Activated CD4-positive, alpha-beta T cell treated with anti-CD3 and anti-CD28 coated beads, Interleukin-2, amount 50 U/mL, for 4 hours (primary cell): ENCODE measurements at regions not wholly inside any gene's neighbourhood (a gene's known extent, or its start where the extent isn't known, plus 50 kb on each side); places are given as distances from the start of the nearest gene placed in this dataset.
"Not testable (repeated sequence)": the region's sequence is repeated elsewhere in the genome, so short reads cannot be mapped to it uniquely, and the experiment has no call there.

ENCODE experiments used
- DNase-seq, 2 experiments: peaks; one replicate each; pipeline ENCODE4 v3.0.0-alpha.2; 2020

DNA sequence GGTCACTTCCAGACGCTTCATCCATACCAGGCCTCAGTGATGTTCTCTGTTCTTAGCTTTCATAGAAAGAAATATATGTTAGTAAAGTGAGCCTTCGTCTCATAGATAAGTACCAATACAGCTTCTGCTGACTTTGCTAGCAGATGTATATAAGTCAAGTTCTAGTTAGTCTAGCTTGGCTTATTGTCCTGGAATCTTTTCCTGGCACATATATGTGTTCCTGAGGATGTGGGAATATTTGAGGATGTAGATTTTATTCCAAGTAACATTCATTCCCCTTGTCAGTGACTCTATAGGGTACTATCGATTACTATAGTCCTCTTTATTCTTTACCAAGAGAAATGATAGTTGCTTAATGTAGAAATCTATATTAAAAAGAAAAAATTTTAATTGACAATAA is 135.2 kb upstream of the FAM9C start:
- DNase-seq: no peak

GRCh38 chrX:13179100-13179499 is 134.7 kb upstream of the FAM9C start:
- DNase-seq: no peak

- DNase-seq: no peak
Observed at GRCh38 chrX:13177921-13178566, 133.6 kb upstream of the FAM9C start.

GRCh38 chrX:13175056-13175455 is 130.6 kb upstream of the FAM9C start:
- DNase-seq: no peak

GRCh38 chrX:13170966-13171558 is 126.6 kb upstream of the FAM9C start:
- DNase-seq: no peak

DNA sequence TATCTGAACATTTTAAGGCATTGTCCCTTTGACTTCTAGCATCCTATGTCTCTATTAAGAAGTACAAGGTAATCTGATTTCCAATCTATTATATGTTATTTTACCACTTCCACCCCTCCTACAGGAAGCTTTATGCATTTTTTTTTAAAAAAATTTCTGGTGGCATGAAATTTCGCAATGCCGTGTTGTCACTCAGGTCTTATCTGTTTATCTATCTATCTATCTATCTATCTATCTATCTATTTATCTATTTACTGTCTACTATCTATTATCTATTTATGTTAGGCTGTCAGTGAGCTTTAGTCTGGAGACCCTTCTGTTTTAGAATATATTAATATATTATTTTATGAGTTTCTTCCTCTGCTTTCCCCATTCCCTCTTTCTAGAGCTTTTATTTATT is 125.3 kb upstream of the FAM9C start:
- no peak for DNase-seq

GRCh38 chrX:13168269-13168668 is 123.8 kb upstream of the FAM9C start:
- no peak for DNase-seq

DNA sequence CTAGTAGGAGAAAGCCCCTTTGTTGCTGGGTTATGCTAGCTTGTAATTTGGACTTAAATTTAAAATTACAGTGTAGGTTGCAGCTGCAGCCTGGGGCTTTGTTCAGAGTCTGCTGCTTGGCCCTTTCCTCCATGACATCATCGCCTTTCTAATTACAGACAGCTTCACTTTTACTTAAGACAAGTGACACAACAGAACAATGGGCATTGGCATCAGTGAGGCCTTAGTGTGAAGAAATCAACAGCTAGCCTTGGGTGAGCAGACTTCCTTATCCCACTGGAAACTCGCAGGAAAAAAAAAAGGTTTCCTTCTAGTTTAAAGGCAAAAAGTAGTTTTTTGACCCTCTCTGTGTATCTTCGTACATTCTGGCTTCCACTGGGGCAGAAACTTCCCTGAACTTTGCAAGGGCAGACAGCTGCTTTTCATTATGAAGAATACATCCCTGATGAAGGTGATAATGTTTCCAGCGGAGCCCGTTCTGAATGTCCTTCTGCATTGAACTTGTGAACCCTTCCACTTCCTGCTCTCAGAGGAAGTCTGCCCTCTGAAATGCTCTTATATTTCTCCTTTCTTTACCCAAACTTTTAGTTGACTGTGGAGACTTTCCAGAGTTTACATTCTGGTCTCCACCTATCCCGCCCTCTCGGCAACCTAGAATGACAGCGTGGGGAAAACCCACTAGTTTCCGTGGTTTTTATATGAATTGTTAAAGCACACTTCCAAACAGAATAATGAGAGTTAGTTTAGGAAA is 123.2 kb upstream of the FAM9C start:
- DNase-seq: no peak

- DNase-seq: no peak
Observed at GRCh38 chrX:13165266-13166189, 121.1 kb upstream of the FAM9C start.

DNA sequence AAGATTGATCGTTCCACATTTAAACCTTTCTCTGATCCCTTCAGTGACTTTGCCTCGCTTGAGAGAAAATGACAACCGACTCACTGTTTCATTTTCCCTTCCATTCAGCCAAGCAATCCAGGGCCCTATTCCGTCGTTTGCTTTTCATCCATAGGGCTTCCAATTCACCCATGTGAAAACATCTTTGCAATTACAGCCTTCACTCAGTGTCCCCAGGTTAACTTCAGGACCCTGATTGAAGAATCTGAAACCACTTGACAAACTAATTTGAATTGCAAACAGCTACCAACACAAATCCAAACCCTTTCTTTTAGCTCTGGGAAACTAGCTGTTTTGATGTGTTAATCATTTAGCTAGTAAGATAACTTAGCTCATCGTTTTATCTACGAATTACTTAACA is 120.2 kb upstream of the FAM9C start:
- no peak for DNase-seq

DNA sequence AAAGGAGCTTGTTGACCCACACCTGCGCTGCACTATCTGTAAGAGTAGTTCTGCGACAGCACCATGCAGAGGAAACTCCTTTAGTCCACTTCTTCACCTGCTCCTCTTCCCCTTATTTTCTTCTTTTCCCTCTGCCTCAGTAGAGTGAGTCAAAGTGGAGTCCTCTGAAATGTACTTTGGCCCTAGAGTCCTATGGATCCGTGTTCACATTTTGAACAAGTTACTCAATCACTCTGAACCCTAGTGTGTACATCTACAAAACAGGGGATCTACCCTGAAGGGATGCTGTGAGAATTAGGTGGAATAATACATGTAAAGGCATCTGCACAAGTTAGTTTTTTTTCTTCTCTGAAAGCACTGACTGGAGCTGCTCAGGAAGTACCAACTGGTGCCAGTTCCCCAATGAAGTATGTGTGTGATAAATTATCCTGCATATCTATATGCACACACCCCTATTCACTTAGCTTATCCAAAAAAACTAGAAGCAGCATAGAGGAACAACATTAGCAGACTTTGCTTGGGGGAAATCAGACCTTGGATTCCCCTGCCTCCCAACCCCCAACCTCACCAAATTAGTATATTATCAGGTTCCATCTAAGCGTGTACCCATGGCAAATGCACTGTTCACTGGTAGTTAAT is 118.5 kb upstream of the FAM9C start:
- DNase-seq: no peak

DNA sequence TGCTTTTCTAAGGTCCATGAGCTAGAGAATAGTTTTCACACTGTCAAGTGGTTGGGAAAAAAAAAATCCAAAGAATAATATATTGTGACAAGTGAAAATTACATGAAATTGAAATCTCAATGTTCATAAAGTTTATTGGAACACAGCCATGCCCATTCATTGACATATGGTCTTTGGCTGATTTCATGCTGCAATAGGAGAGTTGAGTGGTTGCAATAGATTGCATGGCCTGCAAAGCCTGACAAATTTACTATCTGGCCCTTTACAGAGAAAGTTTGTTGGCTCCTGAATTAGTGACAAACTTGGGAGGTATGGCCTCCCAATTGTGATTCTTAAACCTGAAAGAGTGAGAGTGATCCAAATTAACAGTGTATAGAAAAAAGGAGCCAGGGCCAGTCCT is 115.5 kb upstream of the FAM9C start:
- no peak for DNase-seq

- no peak for DNase-seq
Observed at GRCh38 chrX:13158911-13159310, 114.5 kb upstream of the FAM9C start.

GRCh38 chrX:13155550-13155949 is 111.1 kb upstream of the FAM9C start:
- DNase-seq: not testable (repeated sequence)

DNA sequence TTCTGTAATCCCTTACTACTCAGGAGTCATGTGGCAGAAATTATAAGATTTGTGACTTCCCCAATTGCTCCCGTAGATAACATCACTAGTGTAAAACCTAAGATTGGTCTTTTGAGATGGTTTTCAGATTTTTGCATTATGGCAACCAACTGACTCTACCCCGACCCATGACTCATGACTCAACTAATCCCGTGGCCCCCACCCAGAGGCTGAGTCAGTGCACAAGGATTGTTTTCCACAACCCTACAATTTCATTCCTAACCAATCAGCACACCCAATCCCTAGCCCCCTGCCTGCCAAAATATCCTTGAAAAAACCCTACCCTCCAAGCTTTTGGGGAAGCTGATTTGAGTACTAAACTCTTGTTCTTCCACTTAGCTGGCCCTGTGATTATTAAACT is 109.4 kb upstream of the FAM9C start:
- no peak for DNase-seq

DNA sequence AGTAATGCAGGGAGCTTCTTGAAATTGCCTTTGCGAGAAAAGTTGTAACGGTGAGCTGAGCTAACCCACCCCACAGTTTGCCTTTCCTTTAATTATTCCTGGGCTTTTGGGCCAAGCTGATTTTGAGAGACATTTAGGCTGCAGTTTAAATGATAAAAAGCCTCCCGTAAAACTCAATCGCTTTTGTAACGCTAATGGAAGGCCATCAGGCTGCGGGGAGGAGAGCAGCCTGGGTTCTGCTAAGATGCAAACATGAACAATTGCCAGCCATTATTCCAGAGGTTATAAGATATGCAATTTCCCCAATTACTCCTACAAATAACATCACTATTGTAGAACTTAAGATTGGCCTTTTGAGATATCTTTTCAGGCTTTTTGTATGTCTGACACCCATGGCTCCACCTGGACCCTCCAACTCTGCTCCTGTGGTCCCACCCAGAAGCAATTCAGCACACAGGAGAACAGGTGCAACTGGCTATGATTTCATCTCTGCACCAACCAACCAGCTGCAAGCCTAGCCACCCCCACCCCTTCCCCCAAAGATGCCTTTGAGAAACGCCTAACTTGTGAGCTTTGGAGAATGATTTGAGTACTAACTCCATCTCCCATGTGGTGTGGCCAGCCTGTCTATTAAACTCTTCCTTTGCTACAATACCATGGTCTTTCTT is 108.2 kb upstream of the FAM9C start:
- no peak for DNase-seq

DNA sequence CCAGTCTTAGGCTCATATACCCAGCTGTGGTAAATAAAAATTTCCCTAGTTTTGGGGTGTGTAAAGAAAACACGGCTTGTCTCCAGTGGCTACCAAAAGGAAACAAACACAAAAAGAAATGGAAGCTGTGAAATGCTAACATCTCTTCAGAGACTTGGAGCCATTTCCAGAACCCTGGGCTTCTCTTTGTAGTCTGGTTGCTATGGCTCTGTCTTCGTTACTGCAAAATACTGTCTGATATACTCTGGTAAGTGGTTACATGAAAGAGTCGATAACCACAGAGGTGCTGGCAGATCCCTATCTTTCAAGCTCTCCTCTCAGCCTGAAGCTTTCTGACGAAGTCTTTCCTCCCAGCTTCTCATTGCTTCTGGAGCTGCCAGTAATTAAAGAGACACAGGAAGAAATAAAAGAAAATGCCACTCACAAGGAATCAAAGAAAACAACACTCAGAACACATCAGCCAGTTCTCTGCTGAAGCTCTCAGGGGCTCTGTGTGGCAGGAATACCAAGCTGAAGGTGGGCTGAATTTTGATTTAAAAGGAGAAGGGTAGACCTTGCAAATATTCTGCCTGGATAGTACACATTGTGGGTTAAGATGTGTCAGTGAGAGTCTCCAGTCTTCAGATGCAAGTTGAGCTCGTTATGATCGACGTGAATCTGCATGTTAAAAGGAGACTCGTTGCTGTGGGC is 107.6 kb upstream of the FAM9C start:
- peak in 1 of 2 experiments; percentile 17 for DNase-seq

GRCh38 chrX:13149702-13150350 is 105.4 kb upstream of the FAM9C start:
- no peak for DNase-seq

GRCh38 chrX:13147733-13148132 is 103.3 kb upstream of the FAM9C start:
- no peak for DNase-seq

GRCh38 chrX:13147147-13147546 is 102.7 kb upstream of the FAM9C start:
- DNase-seq: no peak
